Activated CD8-positive, alpha-beta memory T cell treated with anti-CD3 and anti-CD28 coated beads for 4 hours (primary cell): ENCODE measurements at regions not wholly inside any gene's neighbourhood (a gene's known extent, or its start where the extent isn't known, plus 50 kb on each side); places are given as distances from the start of the nearest gene placed in this dataset.
"Not testable (repeated sequence)": the region's sequence is repeated elsewhere in the genome, so short reads cannot be mapped to it uniquely, and the experiment has no call there.

ENCODE experiments used
- DNase-seq, 2 donors: peaks; one replicate each; pipeline ENCODE4 v3.0.0-alpha.2; 2020; ENCODE audit warnings: low read depth in 2 of 2

- not testable (repeated sequence) for DNase-seq
Observed at GRCh38 chr14:53216955-53217315, 63.8 kb upstream of the DDHD1 start.

- not testable (repeated sequence) for DNase-seq
Observed at GRCh38 chr14:53216478-53216877, 63.4 kb upstream of the DDHD1 start.

GRCh38 chr14:53215101-53215500 lies 62.0 kb upstream of the DDHD1 start:
- no peak for DNase-seq

- no peak for DNase-seq
Observed at GRCh38 chr14:53214384-53214783, 61.3 kb upstream of the DDHD1 start.

GRCh38 chr14:53213761-53214160 lies 60.6 kb upstream of the DDHD1 start:
- no peak for DNase-seq

- DNase-seq: no peak
Observed at GRCh38 chr14:53209370-53209769, 56.2 kb upstream of the DDHD1 start.
